Right lobe of liver (tissue), 6 donors: ENCODE measurements at regions not wholly inside any gene's neighbourhood (a gene's known extent, or its start where the extent isn't known, plus 50 kb on each side); places are given as distances from the start of the nearest gene placed in this dataset.

ENCODE experiments used
- ATAC-seq, 4 donors: fragments of 200-7000 bp; cut with Tn5 transposase; one replicate each; pipeline ENCODE4 v1.9.1; 2020; ENCODE audit warnings: mild to moderate bottlenecking in 4 of 4, moderate library complexity in 4 of 4
- DNase-seq, 3 donors: peaks; one replicate each; pipeline ENCODE4 v3.0.0-alpha.2; 2020
- H3K27ac ChIP-seq, 3 donors: fragments of 200-600 bp; one replicate each; pipeline ENCODE4 v1.8.0; 2022
- H3K27me3 ChIP-seq, 2 donors: fragments of 200-600 bp; one replicate each; pipeline ENCODE4 v1.8.0; 2022
- H3K36me3 ChIP-seq, 4 donors: fragments of 200-600 bp; sonication (generic) in 1 of 4; one replicate each; pipeline versions ENCODE4 v1.5.1 to v1.8.0; 2017 to 2022; ENCODE audit warnings: control low read depth in 1 of 4
- H3K4me1 ChIP-seq, 4 donors: fragments of 200-600 bp; sonication (generic) in 1 of 4; one replicate each; pipeline versions ENCODE4 v1.5.1 to v1.8.0; 2017 to 2022; ENCODE audit warnings: control low read depth in 1 of 4
- H3K4me3 ChIP-seq, 3 donors: fragments of 200-600 bp; one replicate each; pipeline ENCODE4 v1.8.0; 2022
- H3K9me3 ChIP-seq, 4 donors: fragments of 200-600 bp; sonication (generic) in 1 of 4; one replicate each; pipeline versions ENCODE4 v1.5.1 to v1.8.0; 2017 to 2022; ENCODE audit warnings: control low read depth in 1 of 4
- POLR2A ChIP-seq: fragments of 450-650 bp; IDR thresholded peaks from one replicate; pipeline ENCODE4 v1.6.1; 2017; ENCODE audit warnings: antibody characterized with exemption, mild to moderate bottlenecking
- WGBS: methylation state at CpG from one replicate; pipeline ENCODE4 v1.1.6; 2018; ENCODE audit warnings: low coverage, low lambda C conversion rate; ENCODE audit not compliant: insufficient coverage; ENCODE audit errors: missing lambda C conversion rate; 5-methylcytosine and 5-hydroxymethylcytosine counted together
- intact Hi-C, 2 donors: fragments of 100-400 bp; cut with DNase I; formaldehyde crosslinking; loops; one replicate each; pipeline versions ENCODE4 v1.11.2 to v1.14.1; 2022
- TF ChIP-seq, protein P1 (sequence below), 4 donors: fragments of 200-600 bp in 3 of 4; fragments of 450-650 bp in 1 of 4; IDR thresholded peaks; one replicate each; pipeline versions ENCODE4 v1.5.1 to v1.8.0; 2016 to 2022; ENCODE audit warnings: antibody characterized with exemption in 4 of 4, mild to moderate bottlenecking in 2 of 4
- donor health status: DM: no; HTN: yes; CAD: no.
- donor health status: DM: no; HTN: no; CAD: no.
- donor health status: DM: no; HTN: no; CAD: no.
- donor health status: DM: no; HTN: yes; CAD: no.
- donor health status: DM: no; HTN: yes; CAD: no.

DNA sequence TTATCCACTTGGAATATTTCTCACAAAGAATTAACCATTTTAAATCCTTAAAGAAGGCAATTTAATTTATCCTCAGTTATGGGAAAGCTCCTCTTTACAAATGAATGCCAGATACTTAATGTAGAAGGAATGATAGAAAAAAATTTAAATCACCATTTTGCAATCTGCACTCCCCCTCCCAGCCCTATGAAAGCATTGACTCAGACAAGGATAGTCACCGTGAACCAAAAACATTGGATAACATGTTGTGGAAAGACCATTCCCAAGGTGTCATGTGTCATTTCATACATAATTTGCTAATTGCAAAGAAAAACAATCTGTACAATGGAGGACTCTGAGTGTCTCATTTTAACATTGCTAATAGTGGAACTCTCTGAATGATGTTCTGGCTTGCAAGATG is 421.0 kb downstream of the TXNL1 start:
- no peak overlapping the region for H3K4me3 ChIP-seq
- DNase-seq: no peak
- H3K9me3 ChIP-seq: no peaks in the 10 kb centered on the region
- no peaks in the 10 kb centered on the region for H3K27me3 ChIP-seq
- no peaks in the 10 kb centered on the region for H3K4me1 ChIP-seq
- intact Hi-C loops: no loop called here
- no peak overlapping the region for H3K27ac ChIP-seq
- no peak for ATAC-seq
- no peak for TF ChIP-seq POLR2A
- TF ChIP-seq, protein P1, sequence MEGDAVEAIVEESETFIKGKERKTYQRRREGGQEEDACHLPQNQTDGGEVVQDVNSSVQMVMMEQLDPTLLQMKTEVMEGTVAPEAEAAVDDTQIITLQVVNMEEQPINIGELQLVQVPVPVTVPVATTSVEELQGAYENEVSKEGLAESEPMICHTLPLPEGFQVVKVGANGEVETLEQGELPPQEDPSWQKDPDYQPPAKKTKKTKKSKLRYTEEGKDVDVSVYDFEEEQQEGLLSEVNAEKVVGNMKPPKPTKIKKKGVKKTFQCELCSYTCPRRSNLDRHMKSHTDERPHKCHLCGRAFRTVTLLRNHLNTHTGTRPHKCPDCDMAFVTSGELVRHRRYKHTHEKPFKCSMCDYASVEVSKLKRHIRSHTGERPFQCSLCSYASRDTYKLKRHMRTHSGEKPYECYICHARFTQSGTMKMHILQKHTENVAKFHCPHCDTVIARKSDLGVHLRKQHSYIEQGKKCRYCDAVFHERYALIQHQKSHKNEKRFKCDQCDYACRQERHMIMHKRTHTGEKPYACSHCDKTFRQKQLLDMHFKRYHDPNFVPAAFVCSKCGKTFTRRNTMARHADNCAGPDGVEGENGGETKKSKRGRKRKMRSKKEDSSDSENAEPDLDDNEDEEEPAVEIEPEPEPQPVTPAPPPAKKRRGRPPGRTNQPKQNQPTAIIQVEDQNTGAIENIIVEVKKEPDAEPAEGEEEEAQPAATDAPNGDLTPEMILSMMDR (IDR thresholded peaks at IDR 0.05): no peak
- WGBS: 92% methylated on average over 1 of the region's 1 CpG
- no peaks in the 10 kb centered on the region for H3K36me3 ChIP-seq

- intact Hi-C loops: no loop called here
- H3K4me1 ChIP-seq: no peaks in the 10 kb centered on the region
- no peak overlapping the region for H3K4me3 ChIP-seq
- no peaks in the 10 kb centered on the region for H3K36me3 ChIP-seq
- 11% methylated on average over 1 of the region's 1 CpG for WGBS
- TF ChIP-seq, protein P1 (IDR thresholded peaks at IDR 0.05): no peak
- TF ChIP-seq POLR2A: no peak
- H3K27ac ChIP-seq: no peak overlapping the region
- H3K9me3 ChIP-seq: no peaks in the 10 kb centered on the region
- no peaks in the 10 kb centered on the region for H3K27me3 ChIP-seq
- DNase-seq (no peak), ATAC-seq (no peak)
Observed at GRCh38 chr18:56214706-56215105, 423.7 kb downstream of the TXNL1 start.

- Histone ChIP-seq H3K36me3 (no peaks in the 10 kb centered on the region), H3K27me3 (no peaks in the 10 kb centered on the region), H3K9me3 (no peaks in the 10 kb centered on the region), H3K4me3 (no peak overlapping the region), H3K27ac (no peak overlapping the region), H3K4me1 (no peaks in the 10 kb centered on the region)
- WGBS: 69% methylated on average over 3 of the region's 3 CpGs
- intact Hi-C loops: no loop called here
- DNase-seq (no peak), ATAC-seq (no peak)
- no peak for TF ChIP-seq POLR2A
- TF ChIP-seq, protein P1 (IDR thresholded peaks at IDR 0.05): no peak
Observed at GRCh38 chr18:56210520-56210919, 427.9 kb downstream of the TXNL1 start.

DNA sequence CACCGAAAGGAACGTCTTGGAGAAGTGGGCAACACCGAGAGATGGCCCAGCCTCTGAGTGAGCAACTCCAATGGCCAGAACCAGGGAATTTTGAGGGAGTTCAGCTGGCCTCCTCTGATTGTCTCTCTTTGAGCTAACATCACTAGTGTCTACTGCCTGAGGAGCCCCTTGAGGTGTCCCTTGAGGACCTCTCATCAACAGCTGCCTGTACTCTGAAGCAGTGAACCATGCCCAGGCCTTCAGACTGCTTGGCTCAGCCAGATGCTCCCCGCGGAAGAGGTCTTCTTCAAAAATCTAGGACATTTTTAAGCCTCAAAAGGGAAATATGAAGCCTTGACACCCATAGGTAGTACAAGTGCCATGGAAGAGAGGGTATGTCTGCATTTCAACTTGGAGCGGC is 430.4 kb downstream of the TXNL1 start:
- no peak for TF ChIP-seq POLR2A
- TF ChIP-seq, protein P1 (IDR thresholded peaks at IDR 0.05): no peak
- Histone ChIP-seq H3K4me3 (no peak overlapping the region), H3K27me3 (no peaks in the 10 kb centered on the region), H3K36me3 (no peaks in the 10 kb centered on the region), H3K27ac (no peak overlapping the region), H3K9me3 (no peaks in the 10 kb centered on the region), H3K4me1 (no peaks in the 10 kb centered on the region)
- intact Hi-C loops: no loop called here
- no peak for ATAC-seq
- WGBS: 85% methylated on average over 4 of the region's 6 CpGs
- DNase-seq: no peak

DNA sequence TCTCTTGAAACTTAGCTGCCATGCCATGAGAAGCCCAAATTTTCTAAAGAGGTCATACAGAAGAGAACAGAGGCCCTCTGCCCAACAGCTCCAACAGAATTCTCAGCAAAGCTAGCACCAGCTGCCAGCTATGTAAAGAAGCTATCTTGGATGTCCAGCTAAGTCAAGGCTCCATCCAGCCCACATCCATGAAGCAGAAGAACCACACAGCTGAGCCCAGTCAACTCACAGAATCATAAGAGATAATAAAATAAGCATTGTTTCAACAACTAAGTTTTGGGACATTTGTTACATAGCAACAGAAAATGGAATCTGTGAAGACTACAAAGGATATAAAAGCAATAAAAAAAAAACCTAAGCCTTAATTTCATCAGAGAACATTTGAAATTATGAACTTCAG is 434.3 kb downstream of the TXNL1 start:
- H3K27me3 ChIP-seq: no peaks in the 10 kb centered on the region
- no peaks in the 10 kb centered on the region for H3K4me1 ChIP-seq
- DNase-seq (no peak), ATAC-seq (no peak)
- TF ChIP-seq, protein P1 (IDR thresholded peaks at IDR 0.05): no peak
- no peak for TF ChIP-seq POLR2A
- no peak overlapping the region for H3K4me3 ChIP-seq
- no peak overlapping the region for H3K27ac ChIP-seq
- H3K9me3 ChIP-seq: no peaks in the 10 kb centered on the region
- intact Hi-C loops: no loop called here
- H3K36me3 ChIP-seq: no peaks in the 10 kb centered on the region
